Type B pancreatic cell (in vitro differentiated cells): ENCODE measurements at regions not wholly inside any gene's neighbourhood (a gene's known extent, or its start where the extent isn't known, plus 50 kb on each side); places are given as distances from the start of the nearest gene placed in this dataset.

Experiments used
- DNase-seq: peaks from one replicate; pipeline ENCODE4 v3.0.0; 2021; ENCODE audit warnings: mixed read lengths; ENCODE audit not compliant: unreplicated experiment; ENCODE audit errors: extremely low spot score
- H3K27ac Mint-ChIP-seq: 2 replicates; pipeline ENCODE4 v1.8.0; 2021; ENCODE audit warnings: mild to moderate bottlenecking, mixed read lengths
- H3K27me3 Mint-ChIP-seq: 2 replicates; pipeline ENCODE4 v1.8.0; 2021; ENCODE audit warnings: mixed read lengths
- H3K36me3 Mint-ChIP-seq: 2 replicates; pipeline ENCODE4 v1.8.0; 2021; ENCODE audit warnings: mixed read lengths
- H3K4me1 Mint-ChIP-seq: one replicate; pipeline ENCODE4 v1.8.0; 2021; ENCODE audit warnings: mixed read lengths; ENCODE audit not compliant: unreplicated experiment
- H3K4me3 Mint-ChIP-seq: 2 replicates; pipeline ENCODE4 v1.8.0; 2021; ENCODE audit warnings: mild to moderate bottlenecking, mixed read lengths
- H3K9me3 Mint-ChIP-seq: 2 replicates; pipeline ENCODE4 v1.8.0; 2021; ENCODE audit warnings: mixed read lengths
- CTCF ChIP-seq: fragments of 200-600 bp; sonication (generic); conservative IDR thresholded peaks from 2 replicates; pipeline ENCODE4 v1.5.0; 2021; ENCODE audit warnings: antibody characterized with exemption, mild to moderate bottlenecking

GRCh38 chr13:52906122-52906903 lies 57.9 kb upstream of the PCDH8 start:
- H3K4me3 Mint-ChIP-seq = no peak overlapping the region
- no peak for DNase-seq
- no peak for TF ChIP-seq CTCF
- peaks cover 61% of the 10 kb centered on the region for H3K27me3 Mint-ChIP-seq
- H3K4me1 Mint-ChIP-seq = peaks cover 31% of the 10 kb centered on the region
- no peaks in the 10 kb centered on the region for H3K36me3 Mint-ChIP-seq
- no peaks in the 10 kb centered on the region for H3K9me3 Mint-ChIP-seq
- H3K27ac Mint-ChIP-seq = no peak overlapping the region

GRCh38 chr13:52905701-52906100 lies 57.3 kb upstream of the PCDH8 start:
- Mint-ChIP-seq H3K4me3 (no peak overlapping the region), H3K9me3 (no peaks in the 10 kb centered on the region), H3K27me3 (peaks cover 61% of the 10 kb centered on the region), H3K4me1 (peaks cover 31% of the 10 kb centered on the region), H3K27ac (no peak overlapping the region), H3K36me3 (no peaks in the 10 kb centered on the region)
- no peak for TF ChIP-seq CTCF
- DNase-seq = no peak

GRCh38 chr13:52903320-52903719 lies 54.9 kb upstream of the PCDH8 start:
- H3K36me3 Mint-ChIP-seq = no peaks in the 10 kb centered on the region
- no peak overlapping the region for H3K27ac Mint-ChIP-seq
- H3K9me3 Mint-ChIP-seq = no peaks in the 10 kb centered on the region
- no peak overlapping the region for H3K4me3 Mint-ChIP-seq
- H3K4me1 Mint-ChIP-seq = peaks cover 31% of the 10 kb centered on the region
- no peak for TF ChIP-seq CTCF
- no peak for DNase-seq
- peaks cover 47% of the 10 kb centered on the region for H3K27me3 Mint-ChIP-seq

GRCh38 chr13:52899206-52899605 lies 50.8 kb upstream of the PCDH8 start:
- no peak for DNase-seq
- H3K27me3 Mint-ChIP-seq = peaks cover 18% of the 10 kb centered on the region
- H3K36me3 Mint-ChIP-seq = no peaks in the 10 kb centered on the region
- no peaks in the 10 kb centered on the region for H3K9me3 Mint-ChIP-seq
- no peak for TF ChIP-seq CTCF
- H3K4me3 Mint-ChIP-seq = no peak overlapping the region
- H3K27ac Mint-ChIP-seq = no peak overlapping the region
- H3K4me1 Mint-ChIP-seq = peaks cover 4% of the 10 kb centered on the region
